ENCODE measurements at regions not wholly inside any gene's neighbourhood (a gene's known extent, or its start where the extent isn't known, plus 50 kb on each side); places are given as distances from the start of the nearest gene placed in this dataset.

- H3K36me3 Mint-ChIP-seq: no peaks in the 10 kb centered on the region
- H3K36me3 ChIP-seq (replicated peaks in 1 of 2; ENCODE audit: control insufficient read depth in 1 of 2, insufficient read depth in 2 of 2, low read length in 2 of 2): no peaks in the 10 kb centered on the region
- H3K27me3 ChIP-seq (ENCODE audit: control insufficient read depth in 2 of 2, insufficient read depth in 2 of 2, low read length in 2 of 2): no peaks in the 10 kb centered on the region
- no CpG with 5 or more reads among the region's 5 CpGs for WGBS (ENCODE audit: insufficient coverage)
- no peaks in the 10 kb centered on the region for H4K20me1 ChIP-seq (ENCODE audit: insufficient read depth, low read length)
- peaks cover 0 to 3% (median 3%) of the 10 kb centered on the region in 3 donors for H3K27me3 Mint-ChIP-seq (ENCODE audit: low read depth in 3 of 3)
- H3K9me3 Mint-ChIP-seq: peaks cover 0 to 7% (median 2%) of the 10 kb centered on the region in 7 donors
- no peak for DNase-seq
- H3K27ac ChIP-seq (ENCODE audit: low read depth in 1 of 2, low read length in 2 of 2): no peak overlapping the region
- no peak overlapping the region for H3K9ac ChIP-seq (ENCODE audit: insufficient read depth, low read length, poor library complexity, severe bottlenecking)
- H3K4me1 ChIP-seq (ENCODE audit: control insufficient read depth in 1 of 2, insufficient read depth in 2 of 2, low read length in 2 of 2): no peaks in the 10 kb centered on the region
- H3K4me1 Mint-ChIP-seq: no peaks in the 10 kb centered on the region
- no peaks in the 10 kb centered on the region for H3K79me2 ChIP-seq (ENCODE audit: insufficient read depth, low read length)
- TF ChIP-seq CTCF (IDR thresholded peaks at IDR 0.05): no peak
- no peak overlapping the region for H3K4me2 ChIP-seq (replicated peaks; ENCODE audit: extremely low read depth, low read length, poor library complexity, severe bottlenecking)
- H3K4me3 Mint-ChIP-seq: no peak overlapping the region
- H3K4me3 ChIP-seq (replicated peaks in 1 of 3; ENCODE audit: low read depth in 2 of 3, low read length in 3 of 3): no peak overlapping the region
- no peak overlapping the region for H3K27ac Mint-ChIP-seq
- no peak overlapping the region for H2AFZ ChIP-seq (ENCODE audit: insufficient read depth, low read depth, low read length, poor library complexity, severe bottlenecking)
- intact Hi-C loops (cut with micrococcal nuclease): no loop called here
- H3K9me3 ChIP-seq (replicated peaks in 1 of 2; ENCODE audit: control insufficient read depth in 1 of 2, insufficient read depth in 1 of 2, low read length in 2 of 2): no peaks in the 10 kb centered on the region
Measured at GRCh38 chr4:138053641-138054301, 188.4 kb downstream of the SLC7A11 start.

GRCh38 chr4:138052806-138053632, 189.1 kb downstream of the SLC7A11 start:
- Histone ChIP-seq H3K27ac (ENCODE audit: low read depth in 1 of 2, low read length in 2 of 2) (no peak overlapping the region), H2AFZ (ENCODE audit: insufficient read depth, low read depth, low read length, poor library complexity, severe bottlenecking) (no peak overlapping the region), H3K9ac (ENCODE audit: insufficient read depth, low read length, poor library complexity, severe bottlenecking) (no peak overlapping the region), H3K36me3 (replicated peaks in 1 of 2; ENCODE audit: control insufficient read depth in 1 of 2, insufficient read depth in 2 of 2, low read length in 2 of 2) (no peaks in the 10 kb centered on the region), H3K27me3 (ENCODE audit: control insufficient read depth in 2 of 2, insufficient read depth in 2 of 2, low read length in 2 of 2) (no peaks in the 10 kb centered on the region), H4K20me1 (ENCODE audit: insufficient read depth, low read length) (no peaks in the 10 kb centered on the region), H3K4me3 (replicated peaks in 1 of 3; ENCODE audit: low read depth in 2 of 3, low read length in 3 of 3) (no peak overlapping the region), H3K4me2 (replicated peaks; ENCODE audit: extremely low read depth, low read length, poor library complexity, severe bottlenecking) (no peak overlapping the region), H3K9me3 (replicated peaks in 1 of 2; ENCODE audit: control insufficient read depth in 1 of 2, insufficient read depth in 1 of 2, low read length in 2 of 2) (no peaks in the 10 kb centered on the region), H3K4me1 (ENCODE audit: control insufficient read depth in 1 of 2, insufficient read depth in 2 of 2, low read length in 2 of 2) (no peaks in the 10 kb centered on the region), H3K79me2 (ENCODE audit: insufficient read depth, low read length) (no peaks in the 10 kb centered on the region)
- H3K27me3 Mint-ChIP-seq (ENCODE audit: low read depth in 3 of 3): peaks cover 0 to 3% (median 3%) of the 10 kb centered on the region in 3 donors
- H3K27ac Mint-ChIP-seq: no peak overlapping the region
- H3K4me1 Mint-ChIP-seq: no peaks in the 10 kb centered on the region
- TF ChIP-seq CTCF (IDR thresholded peaks at IDR 0.05): no peak
- intact Hi-C loops (cut with micrococcal nuclease): no loop called here
- WGBS (ENCODE audit: insufficient coverage): 93% methylated on average over 25 of the region's 31 CpGs
- DNase-seq: no peak
- H3K9me3 Mint-ChIP-seq: peaks cover 0 to 7% (median 2%) of the 10 kb centered on the region in 7 donors
- H3K4me3 Mint-ChIP-seq: no peak overlapping the region
- no peaks in the 10 kb centered on the region for H3K36me3 Mint-ChIP-seq
